BJ (cell line): ENCODE measurements at regions not wholly inside any gene's neighbourhood (a gene's known extent, or its start where the extent isn't known, plus 50 kb on each side); places are given as distances from the start of the nearest gene placed in this dataset.

Experiments
- CTCF ChIA-PET: fragments of 350-600 bp; formaldehyde crosslinking; extraction: SDS; loops from one replicate; lab custom pipeline; 2021; ENCODE audit warnings: antibody characterized with exemption, inconsistent platforms; lab: Yijun Ruan, JAX
- POLR2A ChIA-PET: fragments of 300-600 bp; sonication (Branson Sonifier 250); formaldehyde crosslinking; extraction: SDS; loops from one replicate; lab custom pipeline; 2021; ENCODE audit warnings: antibody characterized with exemption; lab: Charles Lee
- DNase-seq: peaks from one replicate; pipeline ENCODE4 v3.0.0-alpha.2; 2011; ENCODE audit warnings: low read depth
- H3K27me3 ChIP-seq: 2 replicates; pipeline ENCODE4 v1.6.0; 2011; ENCODE audit warnings: low read length; ENCODE audit not compliant: control insufficient read depth, insufficient read depth
- H3K36me3 ChIP-seq: 2 replicates; pipeline ENCODE4 v1.5.1; 2011; ENCODE audit warnings: low read length; ENCODE audit not compliant: control insufficient read depth, insufficient read depth
- H3K4me3 ChIP-seq: 2 replicates; pipeline ENCODE4 v1.5.1; 2011; ENCODE audit warnings: low read depth, mild to moderate bottlenecking, control low read depth, low read length
- TF ChIP-seq, protein P1 (sequence below): IDR thresholded peaks from 2 replicates; pipeline ENCODE4 v1.5.1; 2011; ENCODE audit warnings: low read depth, mild to moderate bottlenecking, control low read depth, inconsistent platforms, low read length, moderate library complexity; ENCODE audit not compliant: insufficient read depth

- ChIA-PET POLR2A (no interaction called here), CTCF (interaction anchor here (1.3 kb wide), 1 partner anchor 9 kb away, joined by 3 read pairs; no protein-coding TSS in a partner anchor)
- Histone ChIP-seq H3K27me3 (no peaks in the 10 kb centered on the region), H3K4me3 (no peak overlapping the region), H3K36me3 (no peaks in the 10 kb centered on the region)
- TF ChIP-seq, protein P1, sequence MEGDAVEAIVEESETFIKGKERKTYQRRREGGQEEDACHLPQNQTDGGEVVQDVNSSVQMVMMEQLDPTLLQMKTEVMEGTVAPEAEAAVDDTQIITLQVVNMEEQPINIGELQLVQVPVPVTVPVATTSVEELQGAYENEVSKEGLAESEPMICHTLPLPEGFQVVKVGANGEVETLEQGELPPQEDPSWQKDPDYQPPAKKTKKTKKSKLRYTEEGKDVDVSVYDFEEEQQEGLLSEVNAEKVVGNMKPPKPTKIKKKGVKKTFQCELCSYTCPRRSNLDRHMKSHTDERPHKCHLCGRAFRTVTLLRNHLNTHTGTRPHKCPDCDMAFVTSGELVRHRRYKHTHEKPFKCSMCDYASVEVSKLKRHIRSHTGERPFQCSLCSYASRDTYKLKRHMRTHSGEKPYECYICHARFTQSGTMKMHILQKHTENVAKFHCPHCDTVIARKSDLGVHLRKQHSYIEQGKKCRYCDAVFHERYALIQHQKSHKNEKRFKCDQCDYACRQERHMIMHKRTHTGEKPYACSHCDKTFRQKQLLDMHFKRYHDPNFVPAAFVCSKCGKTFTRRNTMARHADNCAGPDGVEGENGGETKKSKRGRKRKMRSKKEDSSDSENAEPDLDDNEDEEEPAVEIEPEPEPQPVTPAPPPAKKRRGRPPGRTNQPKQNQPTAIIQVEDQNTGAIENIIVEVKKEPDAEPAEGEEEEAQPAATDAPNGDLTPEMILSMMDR: no peak
- DNase-seq: no peak
Observed at GRCh38 chr12:92288561-92288960, 142.9 kb upstream of the BTG1 start.

- no peak for DNase-seq
- Histone ChIP-seq H3K27me3 (no peaks in the 10 kb centered on the region), H3K36me3 (no peaks in the 10 kb centered on the region), H3K4me3 (no peak overlapping the region)
- TF ChIP-seq, protein P1: no peak
- CTCF ChIA-PET: interaction anchor here (0.6 to 2.0 kb wide), 3 partner anchors 11 to 469 kb away, joined by 3 to 5 read pairs (median 5); no protein-coding TSS in a partner anchor
- POLR2A ChIA-PET: no interaction called here
Observed at GRCh38 chr12:92278378-92278828, 132.8 kb upstream of the BTG1 start.

- CTCF ChIA-PET: interaction anchor here (2.0 kb wide), 1 partner anchor 13 kb away, joined by 5 read pairs; no protein-coding TSS in a partner anchor
Observed at GRCh38 chr12:92277795-92278194, 132.1 kb upstream of the BTG1 start.

GRCh38 chr12:92276276-92276675 is 130.6 kb upstream of the BTG1 start:
- CTCF ChIA-PET: no interaction called here
- TF ChIP-seq, protein P1: no peak
- Histone ChIP-seq H3K4me3 (no peak overlapping the region), H3K36me3 (no peaks in the 10 kb centered on the region), H3K27me3 (no peaks in the 10 kb centered on the region)
- POLR2A ChIA-PET: interaction anchor here (0.6 kb wide), 1 partner anchor 1571 kb away, joined by 5 read pairs; no protein-coding TSS in a partner anchor
- DNase-seq: no peak

More at GRCh38 chr12:92277795-92278194, 132.1 kb upstream of the BTG1 start:
- TF ChIP-seq, protein P1: no peak
- H3K27me3 ChIP-seq: no peaks in the 10 kb centered on the region
- H3K4me3 ChIP-seq: no peak overlapping the region
- POLR2A ChIA-PET: no interaction called here
- H3K36me3 ChIP-seq: no peaks in the 10 kb centered on the region
- no peak for DNase-seq

- ChIA-PET CTCF (no interaction called here), POLR2A (no interaction called here)
- Histone ChIP-seq H3K27me3 (no peaks in the 10 kb centered on the region), H3K4me3 (no peak overlapping the region), H3K36me3 (no peaks in the 10 kb centered on the region)
- no peak for DNase-seq
- TF ChIP-seq, protein P1: no peak
Observed at GRCh38 chr12:92275443-92276154, 130.0 kb upstream of the BTG1 start.
